HEK293 (cell line): ENCODE measurements at regions not wholly inside any gene's neighbourhood (a gene's known extent, or its start where the extent isn't known, plus 50 kb on each side); places are given as distances from the start of the nearest gene placed in this dataset.

Source experiments
- CTCF ChIA-PET: fragments of 350-600 bp; formaldehyde crosslinking; extraction: SDS; loops from one replicate; lab custom pipeline; 2021; ENCODE audit warnings: antibody characterized with exemption; lab: Yijun Ruan, JAX
- POLR2A ChIA-PET: fragments of 300-600 bp; formaldehyde crosslinking; extraction: SDS; loops from one replicate; lab custom pipeline; 2020; ENCODE audit warnings: antibody characterized with exemption, inconsistent platforms; lab: Yijun Ruan, JAX
- H3K27ac ChIP-seq: fragments of 200-500 bp; sonication (Bioruptor generic); 2 replicates; pipeline ENCODE4 v1.5.1; 2014; ENCODE audit warnings: low read depth, low read length, control low read depth, inconsistent platforms; ENCODE audit errors: extremely low read depth
- H3K36me3 ChIP-seq, 2 experiments: fragments of 200-500 bp in 1 of 2; sonication (Bioruptor generic) in 1 of 2; 1 replicate in 1 of 2; 2 replicates in 1 of 2; pipeline ENCODE4 v1.5.1; 2014 to 2017; ENCODE audit warnings: inconsistent platforms in 2 of 2, low read length in 2 of 2; ENCODE audit not compliant: control insufficient read depth in 2 of 2, insufficient read depth in 1 of 2
- H3K4me1 ChIP-seq: fragments of 200-500 bp; sonication (Bioruptor generic); 2 replicates; pipeline ENCODE4 v1.5.1; 2014; ENCODE audit warnings: mild to moderate bottlenecking, low read length, inconsistent platforms; ENCODE audit not compliant: control insufficient read depth, insufficient read depth
- H3K4me3 ChIP-seq: 2 replicates; pipeline ENCODE4 v1.5.1; 2011; ENCODE audit warnings: low read depth, mild to moderate bottlenecking, control low read depth, low read length, moderate library complexity
- H3K9me3 ChIP-seq: fragments of 200-500 bp; sonication (Bioruptor generic); 2 replicates; pipeline ENCODE4 v1.5.1; 2014; ENCODE audit warnings: low read depth, low read length, inconsistent platforms; ENCODE audit not compliant: control insufficient read depth, insufficient read depth
- ATF2 ChIP-seq: fragments of 450-650 bp; formaldehyde crosslinking; IDR thresholded peaks from 2 replicates; pipeline ENCODE4 v1.5.1; 2016; ENCODE audit warnings: missing biosample characterization, missing genetic modification characterization, low read depth
- EGR2 ChIP-seq: fragments of 450-650 bp; formaldehyde crosslinking; IDR thresholded peaks from 2 replicates; pipeline ENCODE4 v1.5.1; 2016; ENCODE audit warnings: low read depth, missing biosample characterization, missing genetic modification characterization
- PRDM1 ChIP-seq: fragments of 450-650 bp; formaldehyde crosslinking; IDR thresholded peaks from 2 replicates; pipeline ENCODE4; 2016; ENCODE audit warnings: missing biosample characterization, missing genetic modification characterization
- RBAK ChIP-seq: fragments of 450-650 bp; formaldehyde crosslinking; IDR thresholded peaks from 2 replicates; pipeline ENCODE4 v1.5.1; 2016; ENCODE audit warnings: missing biosample characterization, missing genetic modification characterization
- ZFHX2 ChIP-seq: fragments of 450-650 bp; formaldehyde crosslinking; conservative IDR thresholded peaks from 2 replicates; pipeline ENCODE4 v1.5.1; 2016; ENCODE audit warnings: missing biosample characterization, missing genetic modification characterization
- ZFP69B ChIP-seq: fragments of 450-650 bp; formaldehyde crosslinking; IDR thresholded peaks from 2 replicates; pipeline ENCODE4 v1.5.1; 2016; ENCODE audit warnings: missing biosample characterization, missing genetic modification characterization
- ZNF140 ChIP-seq: fragments of 450-650 bp; formaldehyde crosslinking; IDR thresholded peaks from 2 replicates; pipeline ENCODE4 v1.5.1; 2016; ENCODE audit warnings: missing biosample characterization, missing genetic modification characterization
- ZNF184 ChIP-seq: fragments of 450-650 bp; IDR thresholded peaks from 2 replicates; pipeline ENCODE4 v1.5.1; 2018; ENCODE audit warnings: missing biosample characterization, mild to moderate bottlenecking, missing genetic modification characterization
- ZNF19 ChIP-seq: fragments of 450-650 bp; formaldehyde crosslinking; IDR thresholded peaks from 2 replicates; pipeline ENCODE4; 2016; ENCODE audit warnings: missing biosample characterization, missing genetic modification characterization, low read depth
- ZNF324 ChIP-seq: fragments of 450-650 bp; formaldehyde crosslinking; IDR thresholded peaks from 2 replicates; pipeline ENCODE4 v1.5.1; 2016; ENCODE audit warnings: missing biosample characterization, missing genetic modification characterization
- ZNF544 ChIP-seq: fragments of 450-650 bp; formaldehyde crosslinking; IDR thresholded peaks from 2 replicates; pipeline ENCODE4 v1.5.0; 2017; ENCODE audit warnings: missing biosample characterization, missing genetic modification characterization
- ZNF560 ChIP-seq: fragments of 450-650 bp; formaldehyde crosslinking; IDR thresholded peaks from 2 replicates; pipeline ENCODE4 v1.5.1; 2017; ENCODE audit warnings: missing biosample characterization, missing genetic modification characterization, borderline replicate concordance
- ZNF561 ChIP-seq: fragments of 450-650 bp; IDR thresholded peaks from 2 replicates; pipeline ENCODE4 v1.5.1; 2018; ENCODE audit warnings: missing biosample characterization, missing genetic modification characterization, borderline replicate concordance
- ZNF600 ChIP-seq: fragments of 450-650 bp; formaldehyde crosslinking; IDR thresholded peaks from 2 replicates; pipeline ENCODE4 v1.5.1; 2016; ENCODE audit warnings: missing biosample characterization, missing genetic modification characterization
- ZNF624 ChIP-seq: fragments of 450-650 bp; formaldehyde crosslinking; IDR thresholded peaks from 2 replicates; pipeline ENCODE4 v1.5.1; 2017; ENCODE audit warnings: missing biosample characterization, missing genetic modification characterization
- ZNF629 ChIP-seq: fragments of 450-650 bp; formaldehyde crosslinking; IDR thresholded peaks from 2 replicates; pipeline ENCODE4 v1.5.1; 2017; ENCODE audit warnings: missing biosample characterization, missing genetic modification characterization
- ZNF658 ChIP-seq: fragments of 450-650 bp; formaldehyde crosslinking; IDR thresholded peaks from 2 replicates; pipeline ENCODE4; 2016; ENCODE audit warnings: missing biosample characterization, missing genetic modification characterization
- ZNF777 ChIP-seq: fragments of 450-650 bp; formaldehyde crosslinking; IDR thresholded peaks from 2 replicates; pipeline ENCODE4 v1.5.1; 2017; ENCODE audit warnings: missing biosample characterization, missing genetic modification characterization, borderline replicate concordance
- TF ChIP-seq, protein P1 (sequence below): fragments of 450-650 bp; formaldehyde crosslinking; IDR thresholded peaks from 2 replicates; pipeline ENCODE4 v1.5.1; 2016; ENCODE audit warnings: missing biosample characterization, missing genetic modification characterization
- TF ChIP-seq, protein P2 (sequence below): fragments of 450-650 bp; formaldehyde crosslinking; IDR thresholded peaks from 2 replicates; pipeline ENCODE4 v1.5.1; 2016; ENCODE audit warnings: missing biosample characterization, missing genetic modification characterization
- TF ChIP-seq, protein P3 (sequence below): fragments of 450-650 bp; formaldehyde crosslinking; IDR thresholded peaks from 2 replicates; pipeline ENCODE4 v1.5.1; 2016; ENCODE audit warnings: missing biosample characterization, missing genetic modification characterization

GRCh38 chr5:133825631-133826289, 142.7 kb downstream of the C5orf15 start:
- Histone ChIP-seq H3K9me3 (no peaks in the 10 kb centered on the region), H3K4me3 (no peak overlapping the region), H3K27ac (no peak overlapping the region), H3K4me1 (no peaks in the 10 kb centered on the region), H3K36me3 (no peaks in the 10 kb centered on the region)
- CTCF ChIA-PET = no interaction called here
- TF ChIP-seq ZNF184 (tag by site-specific recombination) (no peak), ZNF324 (no peak), ATF2 (tag by site-specific recombination) (no peak)
- POLR2A ChIA-PET = no interaction called here

DNA sequence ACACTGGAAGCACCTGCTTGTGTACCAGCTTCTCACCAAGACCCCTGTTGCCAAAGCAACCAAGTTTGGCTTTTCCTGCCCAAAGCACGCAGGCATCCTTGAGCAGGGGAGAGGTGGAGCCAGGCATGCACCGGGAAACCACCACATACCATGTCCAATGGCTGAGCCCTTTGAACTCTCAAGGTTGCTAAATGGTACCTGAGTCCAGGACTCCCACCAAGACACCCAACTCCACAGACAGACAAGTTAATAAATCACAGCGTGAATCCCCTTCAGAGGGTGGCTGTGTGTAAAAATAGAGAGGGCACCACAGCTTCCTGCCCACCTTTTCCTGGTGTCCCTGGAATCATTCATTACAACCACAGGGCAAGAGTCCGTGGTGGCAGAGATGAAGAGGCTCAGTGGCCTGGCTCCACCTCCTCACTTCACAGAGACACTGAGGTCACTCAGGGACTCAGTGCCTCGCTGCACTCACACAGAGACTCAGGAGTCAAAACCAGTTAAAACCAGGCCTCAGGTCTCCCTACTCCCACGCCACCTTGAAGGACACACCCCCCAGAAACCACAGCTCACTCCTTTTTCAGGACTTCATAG, 143.7 kb downstream of the C5orf15 start:
- TF ChIP-seq EGR2 (tag by site-specific recombination) (peak; percentile 55), ZNF140 (tag by site-specific recombination) (no peak), ZFP69B (tag by site-specific recombination) (no peak), ZFHX2 (tag by site-specific recombination) (peak; percentile 37)
- ChIA-PET POLR2A (no interaction called here), CTCF (no interaction called here)
- no peaks in the 10 kb centered on the region for H3K9me3 ChIP-seq
- H3K27ac ChIP-seq = no peak overlapping the region
- no peaks in the 10 kb centered on the region for H3K36me3 ChIP-seq
- no peak overlapping the region for H3K4me3 ChIP-seq
- H3K4me1 ChIP-seq = no peaks in the 10 kb centered on the region

DNA sequence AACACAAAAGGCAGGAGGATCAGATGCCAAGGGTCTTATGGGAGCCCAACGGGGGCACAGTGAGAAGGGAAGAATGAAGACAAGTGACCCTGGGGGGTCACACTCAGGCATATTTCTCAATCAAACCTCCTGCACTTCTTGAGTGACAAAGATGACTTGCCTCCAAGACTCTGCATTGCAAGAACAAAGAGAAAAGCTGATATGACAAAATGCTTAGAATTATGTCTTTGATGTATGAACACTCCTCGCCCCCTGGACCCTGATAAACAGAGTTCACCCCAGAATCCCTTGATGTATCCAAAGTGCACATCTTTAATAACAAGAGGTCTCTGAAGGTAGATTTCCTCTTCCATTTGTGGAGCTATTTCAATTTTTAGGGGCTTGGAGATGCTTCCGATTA, 146.5 kb downstream of the C5orf15 start:
- H3K9me3 ChIP-seq = no peaks in the 10 kb centered on the region
- ChIA-PET POLR2A (no interaction called here), CTCF (interaction anchor here (0.7 to 2.4 kb wide), 3 partner anchors 11 to 68 kb away, joined by 3 to 7 read pairs (median 4); no protein-coding TSS in a partner anchor)
- no peaks in the 10 kb centered on the region for H3K36me3 ChIP-seq
- TF ChIP-seq ZNF560 (tag by site-specific recombination) = no peak
- TF ChIP-seq ZFHX2 (tag by site-specific recombination) = no peak
- TF ChIP-seq ZNF624 = no peak
- TF ChIP-seq ZNF658 (tag by site-specific recombination) = no peak
- TF ChIP-seq, protein P1, sequence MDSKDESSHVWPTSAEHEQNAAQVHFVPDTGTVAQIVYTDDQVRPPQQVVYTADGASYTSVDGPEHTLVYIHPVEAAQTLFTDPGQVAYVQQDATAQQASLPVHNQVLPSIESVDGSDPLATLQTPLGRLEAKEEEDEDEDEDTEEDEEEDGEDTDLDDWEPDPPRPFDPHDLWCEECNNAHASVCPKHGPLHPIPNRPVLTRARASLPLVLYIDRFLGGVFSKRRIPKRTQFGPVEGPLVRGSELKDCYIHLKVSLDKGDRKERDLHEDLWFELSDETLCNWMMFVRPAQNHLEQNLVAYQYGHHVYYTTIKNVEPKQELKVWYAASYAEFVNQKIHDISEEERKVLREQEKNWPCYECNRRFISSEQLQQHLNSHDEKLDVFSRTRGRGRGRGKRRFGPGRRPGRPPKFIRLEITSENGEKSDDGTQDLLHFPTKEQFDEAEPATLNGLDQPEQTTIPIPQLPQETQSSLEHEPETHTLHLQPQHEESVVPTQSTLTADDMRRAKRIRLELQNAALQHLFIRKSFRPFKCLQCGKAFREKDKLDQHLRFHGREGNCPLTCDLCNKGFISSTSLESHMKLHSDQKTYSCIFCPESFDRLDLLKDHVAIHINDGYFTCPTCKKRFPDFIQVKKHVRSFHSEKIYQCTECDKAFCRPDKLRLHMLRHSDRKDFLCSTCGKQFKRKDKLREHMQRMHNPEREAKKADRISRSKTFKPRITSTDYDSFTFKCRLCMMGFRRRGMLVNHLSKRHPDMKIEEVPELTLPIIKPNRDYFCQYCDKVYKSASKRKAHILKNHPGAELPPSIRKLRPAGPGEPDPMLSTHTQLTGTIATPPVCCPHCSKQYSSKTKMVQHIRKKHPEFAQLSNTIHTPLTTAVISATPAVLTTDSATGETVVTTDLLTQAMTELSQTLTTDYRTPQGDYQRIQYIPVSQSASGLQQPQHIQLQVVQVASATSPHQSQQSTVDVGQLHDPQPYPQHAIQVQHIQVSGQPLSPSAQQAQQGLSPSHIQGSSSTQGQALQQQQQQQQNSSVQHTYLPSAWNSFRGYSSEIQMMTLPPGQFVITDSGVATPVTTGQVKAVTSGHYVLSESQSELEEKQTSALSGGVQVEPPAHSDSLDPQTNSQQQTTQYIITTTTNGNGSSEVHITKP (tag by site-specific recombination) = no peak
- no peak for TF ChIP-seq ZNF19 (tag by site-specific recombination)
- TF ChIP-seq ZNF629 (tag by site-specific recombination) = no peak
- no peak for TF ChIP-seq RBAK (tag by site-specific recombination)
- TF ChIP-seq ZNF600 (tag by site-specific recombination) = no peak
- TF ChIP-seq ZNF561 (tag by site-specific recombination) = no peak
- TF ChIP-seq ZNF544 = no peak
- TF ChIP-seq, protein P2, sequence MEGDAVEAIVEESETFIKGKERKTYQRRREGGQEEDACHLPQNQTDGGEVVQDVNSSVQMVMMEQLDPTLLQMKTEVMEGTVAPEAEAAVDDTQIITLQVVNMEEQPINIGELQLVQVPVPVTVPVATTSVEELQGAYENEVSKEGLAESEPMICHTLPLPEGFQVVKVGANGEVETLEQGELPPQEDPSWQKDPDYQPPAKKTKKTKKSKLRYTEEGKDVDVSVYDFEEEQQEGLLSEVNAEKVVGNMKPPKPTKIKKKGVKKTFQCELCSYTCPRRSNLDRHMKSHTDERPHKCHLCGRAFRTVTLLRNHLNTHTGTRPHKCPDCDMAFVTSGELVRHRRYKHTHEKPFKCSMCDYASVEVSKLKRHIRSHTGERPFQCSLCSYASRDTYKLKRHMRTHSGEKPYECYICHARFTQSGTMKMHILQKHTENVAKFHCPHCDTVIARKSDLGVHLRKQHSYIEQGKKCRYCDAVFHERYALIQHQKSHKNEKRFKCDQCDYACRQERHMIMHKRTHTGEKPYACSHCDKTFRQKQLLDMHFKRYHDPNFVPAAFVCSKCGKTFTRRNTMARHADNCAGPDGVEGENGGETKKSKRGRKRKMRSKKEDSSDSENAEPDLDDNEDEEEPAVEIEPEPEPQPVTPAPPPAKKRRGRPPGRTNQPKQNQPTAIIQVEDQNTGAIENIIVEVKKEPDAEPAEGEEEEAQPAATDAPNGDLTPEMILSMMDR (tag by site-specific recombination) = no peak
- no peak for TF ChIP-seq PRDM1 (tag by site-specific recombination)
- TF ChIP-seq ZNF777 = no peak
- TF ChIP-seq, protein P3, sequence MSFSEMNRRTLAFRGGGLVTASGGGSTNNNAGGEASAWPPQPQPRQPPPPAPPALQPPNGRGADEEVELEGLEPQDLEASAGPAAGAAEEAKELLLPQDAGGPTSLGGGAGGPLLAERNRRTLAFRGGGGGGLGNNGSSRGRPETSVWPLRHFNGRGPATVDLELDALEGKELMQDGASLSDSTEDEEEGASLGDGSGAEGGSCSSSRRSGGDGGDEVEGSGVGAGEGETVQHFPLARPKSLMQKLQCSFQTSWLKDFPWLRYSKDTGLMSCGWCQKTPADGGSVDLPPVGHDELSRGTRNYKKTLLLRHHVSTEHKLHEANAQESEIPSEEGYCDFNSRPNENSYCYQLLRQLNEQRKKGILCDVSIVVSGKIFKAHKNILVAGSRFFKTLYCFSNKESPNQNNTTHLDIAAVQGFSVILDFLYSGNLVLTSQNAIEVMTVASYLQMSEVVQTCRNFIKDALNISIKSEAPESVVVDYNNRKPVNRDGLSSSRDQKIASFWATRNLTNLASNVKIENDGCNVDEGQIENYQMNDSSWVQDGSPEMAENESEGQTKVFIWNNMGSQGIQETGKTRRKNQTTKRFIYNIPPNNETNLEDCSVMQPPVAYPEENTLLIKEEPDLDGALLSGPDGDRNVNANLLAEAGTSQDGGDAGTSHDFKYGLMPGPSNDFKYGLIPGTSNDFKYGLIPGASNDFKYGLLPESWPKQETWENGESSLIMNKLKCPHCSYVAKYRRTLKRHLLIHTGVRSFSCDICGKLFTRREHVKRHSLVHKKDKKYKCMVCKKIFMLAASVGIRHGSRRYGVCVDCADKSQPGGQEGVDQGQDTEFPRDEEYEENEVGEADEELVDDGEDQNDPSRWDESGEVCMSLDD (tag by site-specific recombination) = no peak
- no peak for TF ChIP-seq ZNF140 (tag by site-specific recombination)
- no peaks in the 10 kb centered on the region for H3K4me1 ChIP-seq
- no peak overlapping the region for H3K27ac ChIP-seq
- H3K4me3 ChIP-seq = no peak overlapping the region
